Frontal cortex (tissue), 3 donors: ENCODE measurements at regions not wholly inside any gene's neighbourhood (a gene's known extent, or its start where the extent isn't known, plus 50 kb on each side); places are given as distances from the start of the nearest gene placed in this dataset.
A peak's percentile ranks its signal among the peaks of the same experiment; 100 is the strongest.
"Not testable (repeated sequence)": the region's sequence is repeated elsewhere in the genome, so short reads cannot be mapped to it uniquely, and the experiment has no call there.

ENCODE experiments used
- DNase-seq, 2 donors: peaks; one replicate each; pipeline ENCODE4 v3.0.0; 2012; ENCODE audit warnings: low spot score in 2 of 2
- FAIRE-seq: peaks from 2 replicates; lab custom pipeline; 2012; peaks lifted over from hg19 to GRCh38; lab: Jason Lieb, UNC
- donor health status: control.
- donor health status: control.
- donor health status: control.

DNA sequence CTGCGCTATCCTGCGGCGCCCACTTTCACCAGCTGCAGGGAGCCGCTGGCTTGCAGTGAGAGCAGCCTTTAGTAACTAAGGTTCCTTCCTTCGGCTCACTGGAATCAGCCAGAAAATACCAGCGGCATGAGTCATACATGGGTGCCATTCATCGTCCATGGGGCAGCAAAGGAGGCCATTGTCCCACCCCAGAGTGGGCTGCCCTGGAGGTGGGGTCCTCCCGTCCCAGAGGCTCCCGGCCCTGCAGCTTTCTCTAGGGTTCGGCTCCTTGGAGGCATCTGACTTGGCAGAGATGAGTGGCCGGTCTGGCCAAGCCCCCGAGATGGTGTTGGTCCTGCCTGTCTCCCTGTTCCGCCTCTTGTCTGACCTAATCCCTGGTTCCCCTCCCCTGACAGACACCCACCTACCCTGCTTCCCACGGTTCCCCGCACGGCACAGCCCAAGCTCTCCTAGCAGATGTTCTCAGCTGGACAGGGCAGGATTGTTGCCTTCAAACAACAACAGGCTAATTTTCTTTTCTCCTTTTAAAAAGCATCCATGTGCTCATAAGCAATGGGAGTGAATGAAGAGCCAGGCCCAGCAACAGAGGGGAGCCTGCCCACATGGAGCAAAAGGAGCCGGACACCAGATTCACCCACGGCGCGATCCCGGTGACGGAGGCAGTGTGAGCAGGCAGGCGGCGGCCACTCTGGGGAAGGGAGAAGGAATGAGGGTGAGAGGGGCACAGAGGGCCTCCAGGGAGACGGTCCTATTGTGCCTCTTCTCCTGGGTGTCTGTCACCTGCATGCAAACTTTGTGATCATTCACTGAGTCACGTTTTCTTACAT is 97.0 kb upstream of the COL5A1 start:
- FAIRE-seq (no peak), DNase-seq (peak in 1 of 2 donors; percentile 43)

DNA sequence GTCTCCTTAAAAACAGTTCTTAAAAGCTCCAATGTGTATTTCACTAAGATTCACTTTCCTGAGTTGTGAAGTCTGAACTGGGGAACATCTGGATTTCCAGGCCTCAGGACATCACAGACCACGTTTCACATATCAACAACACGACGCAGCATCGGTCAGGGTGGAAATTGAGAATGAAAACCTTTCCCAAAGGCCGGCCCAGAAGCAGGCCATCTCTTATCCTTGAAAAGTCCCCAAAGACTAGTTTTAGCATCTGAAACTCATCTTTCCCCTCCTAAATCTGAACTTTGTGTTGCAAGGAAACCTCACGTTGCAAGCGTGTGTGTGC is 96.4 kb upstream of the COL5A1 start:
- DNase-seq = no peak
- no peak for FAIRE-seq

DNA sequence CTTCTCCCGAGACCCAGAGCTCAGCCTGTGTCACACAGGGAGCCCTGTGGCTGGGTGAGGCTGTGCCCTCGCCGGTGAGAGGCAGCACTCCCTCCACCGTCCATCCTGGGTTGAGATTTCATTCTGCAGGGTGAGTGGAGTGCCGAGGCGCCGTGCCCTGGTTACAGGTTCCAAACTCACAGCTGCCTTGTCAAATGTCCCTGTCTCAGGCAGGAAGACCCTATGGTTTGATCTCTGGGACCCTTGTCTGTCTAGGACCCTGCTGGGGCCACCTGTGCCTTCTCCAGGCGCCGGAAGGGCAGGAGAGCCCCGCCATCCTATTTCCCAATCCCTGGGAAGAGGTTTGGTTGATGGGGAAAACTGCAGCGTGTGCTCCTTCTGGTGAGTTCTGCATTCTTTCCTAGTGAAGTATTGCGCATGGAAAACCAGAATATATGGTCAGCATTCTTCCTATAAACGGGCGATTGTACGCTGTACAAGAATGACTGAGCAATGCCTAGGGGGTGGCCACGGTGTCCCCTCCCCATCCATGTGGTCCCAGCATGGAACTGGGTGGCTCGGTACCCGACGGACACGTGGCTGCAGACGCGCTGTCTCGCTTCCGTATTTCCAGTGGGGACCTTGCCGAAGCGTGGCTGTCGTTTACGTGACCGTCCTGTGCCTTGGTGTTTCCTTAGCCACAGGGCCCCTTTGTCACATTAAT is 95.9 kb upstream of the COL5A1 start:
- peak in 1 of 2 donors; percentile 35 for DNase-seq
- FAIRE-seq = no peak

DNA sequence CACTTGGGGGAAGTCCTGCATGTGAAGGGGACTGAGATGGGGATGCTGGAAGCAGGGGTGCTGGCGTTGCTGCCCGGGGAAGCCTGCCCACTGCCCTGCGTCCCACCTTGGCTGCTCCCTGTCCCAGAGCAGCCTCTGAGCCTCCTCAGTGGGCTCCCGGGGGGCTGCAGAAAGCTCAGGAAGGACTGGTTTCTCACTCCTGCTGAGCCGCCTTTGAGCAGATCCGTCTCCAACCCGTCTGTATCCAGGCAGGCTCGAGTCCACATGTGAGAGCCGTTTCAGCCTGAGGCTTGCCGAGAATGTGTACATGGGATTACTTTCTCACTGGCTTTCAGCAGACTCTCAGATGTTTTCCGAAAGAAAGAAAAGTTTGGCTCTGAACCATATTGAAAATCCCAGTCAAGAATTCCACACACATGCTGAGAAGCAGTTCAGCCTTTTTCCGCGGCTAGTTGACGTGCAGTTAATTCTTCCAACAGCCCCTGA is 95.3 kb upstream of the COL5A1 start:
- FAIRE-seq (no peak), DNase-seq (no peak)

DNA sequence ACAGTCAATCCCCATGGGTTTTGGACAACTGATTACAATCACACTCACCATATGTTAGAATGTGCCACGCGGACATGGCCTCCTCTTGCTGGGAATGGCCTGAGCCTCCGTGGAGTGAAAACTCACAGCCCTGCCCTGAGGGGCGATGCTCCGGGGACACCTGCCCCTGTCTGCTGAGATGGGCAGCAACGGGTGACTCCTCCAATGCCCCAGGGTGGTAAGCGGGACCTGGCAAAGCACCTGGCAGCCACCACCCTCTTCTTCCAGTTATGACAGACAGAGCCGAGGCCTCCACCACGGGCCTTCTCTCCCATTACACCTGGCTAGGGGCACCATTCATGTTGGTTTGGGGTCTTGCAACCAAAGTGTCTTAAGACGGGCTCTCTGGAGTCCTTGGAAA is 94.9 kb upstream of the COL5A1 start:
- FAIRE-seq (no peak), DNase-seq (no peak)

DNA sequence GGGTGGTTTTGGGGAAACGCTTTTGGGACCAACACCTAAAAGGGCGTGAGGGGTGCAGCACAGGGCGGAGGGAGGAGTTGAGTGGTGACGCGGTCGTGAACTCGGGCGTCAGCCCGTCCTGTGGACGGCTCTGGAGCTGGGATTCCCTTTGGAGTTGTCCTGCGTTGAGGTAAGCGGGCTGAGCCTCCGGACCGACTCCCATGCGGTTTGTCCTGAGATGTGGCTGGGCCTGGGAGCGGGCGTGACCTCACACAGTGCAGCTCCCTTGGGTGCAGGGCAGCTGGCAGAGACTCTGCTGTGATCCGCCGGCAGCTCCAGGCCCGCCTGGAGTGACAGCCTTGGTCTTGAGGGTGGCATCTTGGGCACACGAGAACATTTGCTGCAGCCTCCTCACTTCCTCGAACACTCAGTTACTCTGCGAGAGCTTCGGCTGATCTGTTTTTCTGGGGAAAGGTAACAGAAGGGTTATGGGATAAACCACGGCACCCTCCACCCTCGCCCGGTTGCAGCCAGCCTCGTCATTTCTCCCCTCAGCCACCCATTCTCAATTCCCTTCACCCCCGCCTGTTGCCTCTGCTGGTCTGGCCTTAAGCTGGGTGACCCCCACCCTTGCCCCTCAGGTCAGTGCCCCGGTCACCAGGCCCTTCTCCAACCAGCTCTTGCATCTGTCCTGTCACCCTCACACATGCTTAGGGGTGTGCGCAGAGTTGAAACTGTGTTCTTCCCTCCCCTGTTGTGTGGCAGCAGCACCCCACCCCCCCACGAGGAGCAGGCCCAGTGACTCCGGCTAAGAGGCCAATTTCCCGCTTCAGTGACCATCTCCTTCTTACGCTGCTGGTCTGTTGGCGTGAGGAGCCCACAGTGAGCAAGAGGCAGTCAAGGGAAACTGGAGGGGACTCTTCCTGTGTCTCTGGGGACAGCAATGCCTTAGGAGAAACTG is 94.2 kb upstream of the COL5A1 start:
- DNase-seq = no peak
- FAIRE-seq = no peak

DNA sequence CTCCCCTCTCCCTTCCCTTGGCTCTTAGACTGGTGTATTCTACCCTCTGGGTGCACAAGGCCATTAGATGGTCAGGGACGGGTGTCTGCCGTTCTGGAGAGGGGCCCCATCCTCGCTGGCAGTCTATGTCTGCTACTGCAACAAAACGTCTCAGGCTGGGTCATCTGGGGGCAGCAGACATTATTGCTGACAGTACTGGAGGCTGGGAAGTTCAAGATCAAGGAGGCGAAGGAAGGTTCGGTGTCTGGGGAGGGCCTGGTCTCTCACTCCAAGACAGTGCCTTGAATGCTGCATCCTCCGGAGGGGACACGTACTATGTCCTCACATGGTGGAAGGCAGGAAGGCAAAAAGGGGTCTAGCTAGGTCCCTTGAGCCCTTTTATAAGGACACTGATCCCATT is 93.4 kb upstream of the COL5A1 start:
- DNase-seq = no peak
- FAIRE-seq = no peak

DNA sequence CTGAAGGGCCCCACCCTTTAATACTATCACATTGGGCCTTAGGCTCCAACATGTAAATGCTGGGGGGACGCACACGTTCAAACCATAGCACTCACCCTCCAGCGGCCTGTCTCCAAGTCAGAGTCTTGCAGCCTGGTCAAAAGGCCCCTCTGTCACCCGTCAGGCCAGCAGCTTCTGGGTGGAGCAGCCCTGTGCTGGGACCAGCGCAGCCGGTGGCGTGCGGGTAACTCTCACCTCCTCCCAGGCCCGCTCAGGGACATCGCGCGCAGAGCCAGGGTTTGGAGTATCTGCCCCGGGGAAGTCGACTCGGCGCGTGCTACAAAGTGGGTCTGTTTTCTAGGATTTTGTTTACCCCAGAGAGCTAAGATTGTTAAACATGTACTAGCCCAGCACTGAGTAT is 93.0 kb upstream of the COL5A1 start:
- DNase-seq (no peak), FAIRE-seq (no peak)

DNA sequence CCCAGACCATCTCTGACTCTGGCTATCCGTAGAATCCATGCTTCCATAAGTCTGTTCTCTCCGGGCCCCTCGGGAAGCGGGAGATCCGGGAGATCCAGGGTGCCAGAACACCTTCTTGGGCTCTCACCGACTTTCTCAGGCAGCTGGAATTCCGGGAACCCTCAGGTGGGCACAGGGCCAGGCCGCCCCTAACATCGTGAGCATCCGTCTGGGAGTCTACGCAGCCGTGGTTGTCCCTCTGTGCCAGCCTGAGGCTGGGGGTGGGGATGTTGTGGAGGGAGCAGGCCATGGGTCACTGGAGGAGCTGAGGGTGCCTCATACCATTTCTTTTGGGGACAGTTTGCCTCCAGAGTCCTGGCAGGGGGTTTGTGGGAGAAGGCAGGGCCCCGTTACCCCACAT is 92.3 kb upstream of the COL5A1 start:
- DNase-seq (no peak), FAIRE-seq (no peak)

DNA sequence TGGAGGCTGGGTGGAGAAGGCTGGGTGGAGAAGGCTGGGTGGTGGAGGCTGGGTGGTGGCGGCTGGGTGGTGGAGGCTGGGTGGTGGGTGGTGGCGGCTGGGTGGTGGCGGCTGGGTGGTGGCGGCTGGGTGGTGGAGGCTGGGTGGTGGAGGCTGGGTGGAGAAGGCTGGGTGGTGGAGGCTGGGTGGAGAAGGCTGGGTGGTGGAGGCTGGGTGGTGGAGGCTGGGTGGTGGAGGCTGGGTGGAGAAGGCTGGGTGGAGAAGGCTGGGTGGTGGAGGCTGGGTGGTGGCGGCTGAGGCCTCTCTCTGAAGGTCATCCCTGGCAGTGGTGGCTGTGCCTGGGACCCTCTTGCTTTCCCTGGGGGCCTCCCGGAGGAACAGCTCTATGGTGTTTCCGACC is 91.5 kb upstream of the COL5A1 start:
- not testable (repeated sequence) for DNase-seq, FAIRE-seq

DNA sequence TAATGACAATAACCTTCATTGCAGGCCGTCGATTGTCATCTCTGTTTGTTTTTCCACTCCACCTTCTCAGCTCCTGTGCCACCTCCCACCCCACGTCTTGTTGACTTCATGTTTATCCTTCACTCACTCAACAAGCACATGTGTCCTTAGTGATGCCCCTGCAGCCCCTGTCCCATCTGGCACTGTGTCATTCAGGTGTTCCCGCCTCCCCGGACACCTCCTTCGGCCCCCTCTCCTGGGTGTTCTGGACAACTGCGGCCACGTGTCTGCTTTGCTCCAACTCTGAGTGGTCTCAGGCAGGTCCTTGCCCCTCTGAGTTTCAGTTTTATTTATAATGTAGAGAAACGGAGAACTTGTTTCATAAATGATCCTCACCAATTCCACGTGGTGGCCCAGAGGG is 91.0 kb upstream of the COL5A1 start:
- FAIRE-seq (no peak), DNase-seq (no peak)

DNA sequence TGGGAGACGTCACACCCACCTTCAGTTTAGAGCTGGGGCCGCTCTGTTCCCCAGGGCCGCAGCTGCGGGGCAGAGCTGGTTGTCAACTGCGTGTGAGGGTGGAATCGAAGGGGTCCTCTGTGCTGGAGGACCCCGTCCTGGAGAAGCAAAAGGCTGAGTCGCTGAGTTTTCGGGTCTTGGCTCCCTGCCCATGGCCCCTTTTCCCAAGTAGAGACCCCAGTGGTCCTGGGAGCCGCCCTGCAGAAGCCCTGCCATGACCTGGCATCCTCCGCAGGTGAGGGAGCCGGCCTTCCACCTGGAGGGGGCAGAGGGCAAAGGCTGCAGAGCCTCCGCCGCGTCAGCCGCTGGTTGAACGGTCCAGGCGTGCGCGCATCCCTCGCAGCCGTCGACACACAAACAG is 90.4 kb upstream of the COL5A1 start:
- DNase-seq (no peak), FAIRE-seq (no peak)

DNA sequence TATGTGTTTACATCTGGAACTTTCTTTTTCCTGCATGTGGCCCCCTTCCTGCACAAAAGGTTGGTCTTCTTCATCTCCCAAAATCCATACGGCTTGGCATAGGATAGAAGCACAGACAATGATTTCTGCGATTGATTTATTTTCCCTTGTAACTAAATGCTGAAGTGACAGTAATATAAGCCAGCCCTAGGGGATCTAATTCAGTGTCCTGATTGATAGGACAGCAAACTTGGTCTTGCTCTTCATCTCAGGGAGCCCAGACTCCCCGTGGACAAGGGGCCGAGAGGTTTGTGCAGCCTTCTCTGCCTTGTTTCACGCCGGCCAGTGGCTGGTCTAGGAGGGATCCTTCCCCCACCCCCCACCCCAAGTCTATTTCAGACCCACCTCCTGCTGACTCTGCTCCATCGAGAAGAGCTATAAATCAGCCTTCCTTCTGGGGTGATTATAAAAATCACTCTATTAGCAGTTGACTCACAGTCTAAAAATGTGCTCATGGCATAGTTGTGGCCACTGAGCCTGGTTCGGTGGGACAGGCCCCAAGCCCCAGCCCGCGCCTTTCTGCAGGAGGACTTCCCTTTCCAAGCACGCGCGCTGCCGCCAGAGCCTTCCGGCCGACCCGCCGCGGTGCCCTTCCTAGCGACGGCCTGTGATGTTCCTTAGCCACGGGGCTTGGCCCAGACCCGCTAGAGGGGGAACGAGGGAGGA is 89.8 kb upstream of the COL5A1 start:
- FAIRE-seq (no peak), DNase-seq (peak in 1 of 2 donors; percentile 32)

DNA sequence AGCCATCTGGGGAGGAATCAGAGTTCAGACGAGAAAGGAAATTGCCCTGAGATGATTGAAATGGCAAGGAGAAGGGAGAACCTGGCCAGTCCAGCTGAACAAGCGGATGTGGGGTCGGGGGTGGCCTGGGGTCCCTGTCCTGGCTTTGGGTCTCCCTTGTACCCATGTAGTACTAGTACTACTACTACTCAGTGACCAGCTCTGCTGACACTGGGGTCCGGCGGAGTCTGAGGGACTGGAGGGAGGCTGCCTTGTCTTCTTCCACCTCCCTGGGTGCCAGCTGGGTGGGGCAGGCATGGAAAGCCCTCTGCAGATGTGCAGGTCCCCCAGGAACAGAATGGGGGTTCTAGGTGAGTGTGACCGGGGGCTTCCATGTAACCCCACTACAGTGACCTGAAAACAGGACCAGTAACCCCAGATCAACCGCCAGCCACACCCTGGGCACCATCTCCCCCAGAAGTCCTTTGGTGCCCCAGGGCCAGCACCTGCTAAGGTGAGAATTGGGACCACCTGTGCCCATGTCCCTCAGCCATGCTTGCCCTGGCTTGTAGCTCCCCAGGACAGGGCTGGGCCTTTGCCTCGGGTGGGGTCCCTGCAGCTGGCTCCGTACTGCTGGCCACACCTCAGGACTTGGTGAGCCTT is 89.1 kb upstream of the COL5A1 start:
- FAIRE-seq = no peak
- DNase-seq = no peak

DNA sequence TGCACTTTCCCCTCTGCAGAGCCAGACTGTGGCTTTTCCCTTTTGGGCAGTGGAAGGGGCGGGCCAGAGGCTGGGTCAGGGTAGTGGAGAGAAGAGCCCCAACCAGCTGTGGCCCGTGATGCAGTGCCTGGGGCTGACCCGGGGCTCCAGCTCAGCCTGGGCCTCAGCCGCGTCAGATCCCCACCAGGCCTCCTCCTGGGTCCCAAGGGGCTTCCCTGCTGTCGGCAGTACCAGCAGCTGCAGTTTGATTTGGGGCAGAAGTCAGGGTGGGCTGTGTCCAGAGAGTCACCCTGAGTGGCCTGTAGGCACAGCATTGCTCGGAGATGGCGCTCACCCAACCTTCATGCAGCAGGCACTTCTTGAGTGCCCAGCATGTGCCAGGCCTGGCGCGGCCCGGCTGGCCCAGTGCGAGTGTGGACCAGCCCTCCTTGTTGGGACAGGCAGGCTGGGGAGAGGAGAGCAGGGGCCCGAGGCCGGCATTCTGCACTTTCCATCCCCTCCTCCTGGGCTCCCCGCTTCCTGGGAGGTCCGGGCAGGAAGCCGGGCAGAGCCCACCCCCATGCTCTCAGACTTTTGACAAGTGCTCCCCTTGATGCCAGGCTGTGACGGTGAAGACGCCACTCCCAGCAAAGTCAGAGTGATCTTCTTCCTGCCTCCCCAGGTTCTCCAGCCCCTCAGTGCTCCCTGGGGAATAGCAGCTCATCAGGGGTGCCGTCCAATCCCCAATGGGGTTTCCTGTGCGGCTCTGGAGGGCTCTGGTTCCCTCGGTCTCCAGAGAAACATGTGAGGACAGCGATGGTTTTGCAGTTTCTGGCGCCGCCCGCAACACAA is 88.3 kb upstream of the COL5A1 start:
- FAIRE-seq (no peak), DNase-seq (no peak)

DNA sequence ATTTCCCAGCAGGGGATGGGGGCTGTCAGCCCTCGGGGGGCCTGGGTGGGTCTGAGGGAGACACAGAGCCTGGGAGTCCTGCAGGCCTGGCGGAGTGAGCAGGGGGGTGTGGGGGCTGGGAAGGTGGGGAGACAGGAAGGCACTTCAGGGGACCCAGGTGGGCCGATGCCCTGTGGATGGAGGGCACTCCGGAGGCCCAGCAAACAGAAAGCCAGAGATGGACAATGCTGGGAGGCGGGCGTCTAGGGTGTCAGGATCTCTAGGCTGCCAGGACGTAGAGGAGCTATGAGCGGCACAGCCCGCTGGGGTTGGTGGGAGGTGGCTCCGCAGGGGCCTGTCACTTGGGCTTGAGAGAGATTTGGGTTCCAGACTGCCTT is 87.6 kb upstream of the COL5A1 start:
- FAIRE-seq = no peak
- no peak for DNase-seq

DNA sequence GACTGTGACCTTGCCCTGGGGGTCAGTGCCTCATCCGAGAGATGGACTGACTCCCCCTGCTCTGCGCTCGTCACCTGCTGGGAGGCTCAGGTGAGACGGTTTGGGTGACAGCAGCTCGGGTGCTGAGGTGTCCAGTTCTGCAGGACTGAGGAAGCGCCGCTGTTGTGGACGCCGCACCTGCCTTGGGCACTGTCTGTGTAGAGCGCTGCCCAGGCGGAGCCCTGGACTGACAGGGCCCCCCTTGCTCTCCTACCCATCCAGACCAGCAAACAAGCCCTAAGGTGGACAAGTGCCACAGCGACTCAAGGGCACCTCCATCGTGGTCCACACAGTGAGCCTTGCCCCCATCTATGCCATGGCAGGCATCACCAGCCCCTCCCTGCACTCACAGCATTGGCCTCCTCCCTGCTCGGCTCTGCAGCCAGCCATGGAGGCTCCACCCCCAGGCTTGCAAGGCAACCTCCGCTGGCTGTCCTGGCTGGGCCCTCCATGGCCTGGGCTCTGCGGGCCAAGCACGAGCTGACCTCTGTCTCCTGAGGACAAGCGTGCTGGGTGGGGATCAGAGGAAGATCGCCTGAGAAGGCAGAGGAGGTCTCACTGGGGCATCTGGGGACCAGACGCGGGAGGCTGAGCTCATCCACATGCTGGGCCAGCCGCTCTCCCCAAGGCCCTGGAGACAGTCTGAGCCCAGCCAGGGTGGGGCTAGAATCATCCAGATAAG is 87.1 kb upstream of the COL5A1 start:
- no peak for FAIRE-seq

DNA sequence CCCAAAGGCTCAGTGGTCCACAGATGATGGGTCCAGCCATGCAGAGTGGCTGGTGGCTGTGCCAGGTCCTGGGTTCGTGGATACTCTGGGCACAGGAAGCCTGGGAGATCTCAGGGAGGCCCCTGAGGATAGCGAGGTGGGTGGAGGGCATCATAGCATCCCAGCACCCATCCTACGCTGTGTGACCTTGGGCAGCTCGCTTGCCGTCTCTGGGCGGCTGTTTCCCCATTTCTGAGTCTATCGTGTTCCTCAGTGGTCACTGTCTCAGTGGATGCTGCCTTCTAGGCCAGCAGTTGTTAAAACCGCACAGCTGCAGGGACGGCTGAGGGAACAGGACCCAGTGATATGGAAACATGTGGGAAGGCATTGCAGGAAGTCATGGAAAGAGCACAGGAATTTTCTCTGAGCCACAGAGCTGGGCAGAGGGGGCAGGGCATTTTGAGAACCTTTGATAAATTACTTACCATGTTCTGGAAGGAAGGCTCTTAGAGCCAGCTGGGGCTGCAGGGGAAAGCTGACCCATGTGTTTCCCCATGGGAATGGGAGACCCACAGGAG is 86.4 kb upstream of the COL5A1 start:
- no peak for FAIRE-seq
- no peak for DNase-seq

More for the DNA sequence above, 87.1 kb upstream of the COL5A1 start:
- no peak for DNase-seq
